Liver (tissue), 3 donors: ENCODE measurements at regions not wholly inside any gene's neighbourhood (a gene's known extent, or its start where the extent isn't known, plus 50 kb on each side); places are given as distances from the start of the nearest gene placed in this dataset.

Experiments used
- ATF3 ChIP-seq: IDR thresholded peaks from 2 replicates; pipeline ENCODE4 v1.6.1; 2016; ENCODE audit warnings: antibody characterized with exemption
- CTCF ChIP-seq: fragments of 150-350 bp; IDR thresholded peaks from 2 replicates; pipeline ENCODE4 v1.5.1; 2017; ENCODE audit warnings: improper control_type of control experiment, low read depth, low read length; ENCODE audit not compliant: missing input control
- EGR1 ChIP-seq, 2 donors: IDR thresholded peaks; 2 replicates each; pipeline ENCODE4 v1.6.1; 2016 to 2018; ENCODE audit warnings: antibody characterized with exemption in 2 of 2, low read depth in 2 of 2
- FOXA1 ChIP-seq: IDR thresholded peaks from 2 replicates; pipeline ENCODE4 v1.6.1; 2016; ENCODE audit warnings: antibody characterized with exemption
- GABPA ChIP-seq, 2 donors: IDR thresholded peaks in 1 of 2; conservative IDR thresholded peaks in 1 of 2; 2 replicates each; pipeline ENCODE4 v1.6.1; 2016; ENCODE audit warnings: antibody characterized with exemption in 2 of 2, mild to moderate bottlenecking in 1 of 2, moderate library complexity in 1 of 2
- HNF4A ChIP-seq, 2 donors: conservative IDR thresholded peaks; 2 replicates each; pipeline ENCODE4 v1.6.1; 2016; ENCODE audit warnings: antibody characterized with exemption in 2 of 2, mild to moderate bottlenecking in 2 of 2
- HNF4G ChIP-seq: IDR thresholded peaks from 2 replicates; pipeline ENCODE4 v1.6.1; 2016; ENCODE audit warnings: antibody characterized with exemption
- JUND ChIP-seq, 2 donors: IDR thresholded peaks; 2 replicates each; pipeline ENCODE4 v1.6.1; 2016; ENCODE audit warnings: antibody characterized with exemption in 2 of 2
- MAX ChIP-seq: IDR thresholded peaks from 2 replicates; pipeline ENCODE4 v1.6.1; 2016; ENCODE audit warnings: antibody characterized with exemption
- RAD21 ChIP-seq, 2 donors: IDR thresholded peaks; 2 replicates each; pipeline ENCODE4 v1.6.1; 2016; ENCODE audit warnings: antibody characterized with exemption in 2 of 2, mild to moderate bottlenecking in 2 of 2
- SP1 ChIP-seq: IDR thresholded peaks from 2 replicates; pipeline ENCODE4 v1.6.1; 2018; ENCODE audit warnings: antibody characterized with exemption, mild to moderate bottlenecking
- TAF1 ChIP-seq: conservative IDR thresholded peaks from 2 replicates; pipeline ENCODE4 v1.6.1; 2016; ENCODE audit warnings: antibody characterized with exemption, mild to moderate bottlenecking
- YY1 ChIP-seq: IDR thresholded peaks from 2 replicates; pipeline ENCODE4 v1.6.1; 2016; ENCODE audit warnings: antibody characterized with exemption, mild to moderate bottlenecking
- ZBTB33 ChIP-seq: IDR thresholded peaks from 2 replicates; pipeline ENCODE4 v1.6.1; 2016; ENCODE audit warnings: antibody characterized with exemption
- donor health status: healthy.
- donor health status: healthy.

- no peak for TF ChIP-seq CTCF
- TF ChIP-seq RAD21 (IDR thresholded peaks at IDR 0.05): no peak
- TF ChIP-seq YY1: no peak
- TF ChIP-seq GABPA (IDR thresholded peaks at IDR 0.05 in 1 of 2, conservative IDR thresholded peaks at IDR 0.05 in 1 of 2): no peak
- TF ChIP-seq EGR1 (IDR thresholded peaks at IDR 0.05; ENCODE audit: low read depth in 2 of 2): no peak
- no peak for TF ChIP-seq HNF4A (conservative IDR thresholded peaks at IDR 0.05)
- TF ChIP-seq ATF3: no peak
- TF ChIP-seq JUND (IDR thresholded peaks at IDR 0.05): no peak
- TF ChIP-seq TAF1: no peak
- no peak for TF ChIP-seq FOXA1
- no peak for TF ChIP-seq ZBTB33
- no peak for TF ChIP-seq MAX
- no peak for TF ChIP-seq SP1
- TF ChIP-seq HNF4G: no peak
These were observed 367.0 kb downstream of the PRDM2 start for GRCh38 chr1:14067036-14067435.
